ENCODE measurements at regions not wholly inside any gene's neighbourhood (a gene's known extent, or its start where the extent isn't known, plus 50 kb on each side); places are given as distances from the start of the nearest gene placed in this dataset.

DNA sequence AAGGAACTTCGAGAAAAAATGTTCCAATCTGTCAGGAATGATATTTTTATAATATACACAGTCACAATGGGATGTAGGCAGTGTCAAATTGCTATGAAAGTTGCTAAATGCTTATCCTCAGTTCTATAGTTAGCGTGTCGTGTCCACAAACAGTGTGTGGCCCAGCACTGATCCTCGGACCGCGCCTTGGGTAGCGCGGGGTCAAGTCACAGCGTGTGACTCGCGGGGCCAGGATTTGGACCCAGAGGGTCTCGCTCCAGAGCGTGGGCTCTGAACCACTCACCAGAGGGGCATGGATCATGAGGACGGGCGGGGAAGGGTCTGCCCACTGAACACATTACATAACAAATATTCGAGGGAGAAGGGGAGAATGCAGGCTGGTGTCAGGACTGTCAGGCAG is 171.8 kb downstream of the C9orf50 start:
- TF ChIP-seq, protein P1, sequence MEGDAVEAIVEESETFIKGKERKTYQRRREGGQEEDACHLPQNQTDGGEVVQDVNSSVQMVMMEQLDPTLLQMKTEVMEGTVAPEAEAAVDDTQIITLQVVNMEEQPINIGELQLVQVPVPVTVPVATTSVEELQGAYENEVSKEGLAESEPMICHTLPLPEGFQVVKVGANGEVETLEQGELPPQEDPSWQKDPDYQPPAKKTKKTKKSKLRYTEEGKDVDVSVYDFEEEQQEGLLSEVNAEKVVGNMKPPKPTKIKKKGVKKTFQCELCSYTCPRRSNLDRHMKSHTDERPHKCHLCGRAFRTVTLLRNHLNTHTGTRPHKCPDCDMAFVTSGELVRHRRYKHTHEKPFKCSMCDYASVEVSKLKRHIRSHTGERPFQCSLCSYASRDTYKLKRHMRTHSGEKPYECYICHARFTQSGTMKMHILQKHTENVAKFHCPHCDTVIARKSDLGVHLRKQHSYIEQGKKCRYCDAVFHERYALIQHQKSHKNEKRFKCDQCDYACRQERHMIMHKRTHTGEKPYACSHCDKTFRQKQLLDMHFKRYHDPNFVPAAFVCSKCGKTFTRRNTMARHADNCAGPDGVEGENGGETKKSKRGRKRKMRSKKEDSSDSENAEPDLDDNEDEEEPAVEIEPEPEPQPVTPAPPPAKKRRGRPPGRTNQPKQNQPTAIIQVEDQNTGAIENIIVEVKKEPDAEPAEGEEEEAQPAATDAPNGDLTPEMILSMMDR (IDR thresholded peaks at IDR 0.05): no peak
- no peak for TF ChIP-seq POLR2A (IDR thresholded peaks at IDR 0.05)
